ENCODE measurements at regions not wholly inside any gene's neighbourhood (a gene's known extent, or its start where the extent isn't known, plus 50 kb on each side); places are given as distances from the start of the nearest gene placed in this dataset.

GRCh38 chr22:49470741-49471503 is 356.8 kb downstream of the BRD1 start:
- no peaks in the 10 kb centered on the region for H3K36me3 ChIP-seq (ENCODE audit: control insufficient read depth in 2 of 2, insufficient read depth in 2 of 2, low read length in 2 of 2)
- no peaks in the 10 kb centered on the region for H3K27me3 ChIP-seq (ENCODE audit: control insufficient read depth in 2 of 2, insufficient read depth in 2 of 2, low read length in 2 of 2)
- H3K9ac ChIP-seq (ENCODE audit: low read depth in 1 of 2, low read length in 2 of 2), result no peak overlapping the region
- H3K9me3 ChIP-seq (ENCODE audit: control insufficient read depth in 2 of 2, low read length in 2 of 2), result no peaks in the 10 kb centered on the region
- H3K4me3 ChIP-seq (ENCODE audit: low read length in 2 of 2), result no peak overlapping the region
- no peaks in the 10 kb centered on the region for H3K4me1 ChIP-seq (ENCODE audit: control insufficient read depth in 2 of 2, insufficient read depth in 2 of 2, low read length in 2 of 2)
- no peak overlapping the region for H3K27ac ChIP-seq (ENCODE audit: low read depth in 2 of 2, low read length in 2 of 2)

DNA sequence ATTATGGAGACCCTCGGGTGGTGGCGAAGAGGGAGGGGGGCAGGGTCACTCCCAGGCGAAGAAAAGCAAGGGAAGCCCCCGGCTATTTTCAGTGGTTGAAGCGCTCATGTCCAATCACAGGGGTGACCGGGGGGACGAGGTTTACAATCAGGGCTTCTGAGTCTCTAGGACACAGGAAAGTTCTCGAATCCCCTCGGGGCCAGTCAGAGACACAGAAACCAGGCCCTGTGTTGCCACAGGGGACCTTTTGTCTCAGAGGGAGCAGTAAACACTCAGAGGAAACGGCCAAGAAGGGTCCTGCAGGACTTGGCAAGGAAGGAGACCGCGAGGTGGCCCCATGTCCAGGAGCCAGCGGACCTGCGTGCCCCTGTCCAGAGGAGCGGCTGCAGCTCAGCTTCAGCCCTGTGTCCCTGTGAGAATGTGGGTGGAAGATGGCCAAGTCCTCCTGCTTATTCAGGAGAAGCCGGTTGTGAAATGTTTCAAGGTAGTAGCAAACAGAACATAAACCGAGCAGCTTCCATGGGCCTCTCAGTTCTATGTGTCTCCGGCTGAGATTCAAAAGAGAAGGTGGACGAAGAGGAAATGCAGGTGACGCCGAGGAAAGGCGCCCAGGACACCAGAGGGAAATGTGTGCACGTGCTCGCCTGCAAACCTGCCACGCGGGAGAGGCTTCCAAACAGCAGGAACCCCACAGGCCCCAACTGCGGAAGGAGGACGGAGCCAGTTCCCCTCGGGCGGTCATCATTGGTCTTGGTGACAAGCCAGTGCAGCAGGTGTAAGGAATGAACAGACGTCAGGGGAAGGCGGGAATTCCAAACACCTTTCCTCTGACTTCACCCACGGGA is 357.6 kb downstream of the BRD1 start:
- no peak overlapping the region for H3K4me3 ChIP-seq (ENCODE audit: low read length in 2 of 2)
- no peaks in the 10 kb centered on the region for H3K36me3 ChIP-seq (ENCODE audit: control insufficient read depth in 2 of 2, insufficient read depth in 2 of 2, low read length in 2 of 2)
- no peaks in the 10 kb centered on the region for H3K27me3 ChIP-seq (ENCODE audit: control insufficient read depth in 2 of 2, insufficient read depth in 2 of 2, low read length in 2 of 2)
- H3K27ac ChIP-seq (ENCODE audit: low read depth in 2 of 2, low read length in 2 of 2), result no peak overlapping the region
- no peak overlapping the region for H3K9ac ChIP-seq (ENCODE audit: low read depth in 1 of 2, low read length in 2 of 2)
- no peaks in the 10 kb centered on the region for H3K4me1 ChIP-seq (ENCODE audit: control insufficient read depth in 2 of 2, insufficient read depth in 2 of 2, low read length in 2 of 2)
- no peaks in the 10 kb centered on the region for H3K9me3 ChIP-seq (ENCODE audit: control insufficient read depth in 2 of 2, low read length in 2 of 2)

DNA sequence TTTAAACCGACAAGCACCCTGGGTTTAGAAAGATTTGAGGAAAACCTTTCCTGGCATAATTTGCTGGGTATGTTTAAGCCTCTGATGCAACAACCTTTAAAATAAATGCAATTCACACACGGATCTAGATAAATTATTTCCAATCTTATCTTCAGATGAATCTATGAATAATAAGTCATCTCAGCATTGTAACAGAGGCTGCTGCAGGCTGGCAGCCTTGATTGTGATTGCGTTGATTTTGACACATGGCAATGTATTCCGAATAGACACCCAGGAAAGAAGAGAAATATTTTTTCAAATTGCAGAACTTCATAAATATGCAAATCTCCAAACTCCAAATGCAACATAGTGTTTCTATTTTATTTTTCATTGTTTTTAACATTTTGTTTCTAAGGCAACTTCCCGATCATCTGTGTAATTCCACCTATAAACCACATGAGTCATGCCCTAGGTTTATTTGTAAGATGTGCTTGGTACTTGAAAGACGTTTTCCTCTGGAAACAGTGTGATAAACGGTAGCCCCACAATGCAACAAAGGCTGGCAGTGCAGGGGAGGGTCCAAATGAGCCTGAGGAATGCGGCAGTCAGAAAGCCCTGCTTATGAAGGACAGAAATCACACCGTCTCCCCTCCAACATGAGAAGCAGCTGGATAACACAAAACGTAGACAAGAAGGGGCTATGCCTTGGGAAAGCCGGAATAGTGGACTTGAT is 359.0 kb downstream of the BRD1 start:
- no peaks in the 10 kb centered on the region for H3K4me1 ChIP-seq (ENCODE audit: control insufficient read depth in 2 of 2, insufficient read depth in 2 of 2, low read length in 2 of 2)
- H3K4me3 ChIP-seq (ENCODE audit: low read length in 2 of 2), result no peak overlapping the region
- H3K9me3 ChIP-seq (ENCODE audit: control insufficient read depth in 2 of 2, low read length in 2 of 2), result no peaks in the 10 kb centered on the region
- no peak overlapping the region for H3K27ac ChIP-seq (ENCODE audit: low read depth in 2 of 2, low read length in 2 of 2)
- no peaks in the 10 kb centered on the region for H3K27me3 ChIP-seq (ENCODE audit: control insufficient read depth in 2 of 2, insufficient read depth in 2 of 2, low read length in 2 of 2)
- H3K36me3 ChIP-seq (ENCODE audit: control insufficient read depth in 2 of 2, insufficient read depth in 2 of 2, low read length in 2 of 2), result no peaks in the 10 kb centered on the region
- no peak overlapping the region for H3K9ac ChIP-seq (ENCODE audit: low read depth in 1 of 2, low read length in 2 of 2)

DNA sequence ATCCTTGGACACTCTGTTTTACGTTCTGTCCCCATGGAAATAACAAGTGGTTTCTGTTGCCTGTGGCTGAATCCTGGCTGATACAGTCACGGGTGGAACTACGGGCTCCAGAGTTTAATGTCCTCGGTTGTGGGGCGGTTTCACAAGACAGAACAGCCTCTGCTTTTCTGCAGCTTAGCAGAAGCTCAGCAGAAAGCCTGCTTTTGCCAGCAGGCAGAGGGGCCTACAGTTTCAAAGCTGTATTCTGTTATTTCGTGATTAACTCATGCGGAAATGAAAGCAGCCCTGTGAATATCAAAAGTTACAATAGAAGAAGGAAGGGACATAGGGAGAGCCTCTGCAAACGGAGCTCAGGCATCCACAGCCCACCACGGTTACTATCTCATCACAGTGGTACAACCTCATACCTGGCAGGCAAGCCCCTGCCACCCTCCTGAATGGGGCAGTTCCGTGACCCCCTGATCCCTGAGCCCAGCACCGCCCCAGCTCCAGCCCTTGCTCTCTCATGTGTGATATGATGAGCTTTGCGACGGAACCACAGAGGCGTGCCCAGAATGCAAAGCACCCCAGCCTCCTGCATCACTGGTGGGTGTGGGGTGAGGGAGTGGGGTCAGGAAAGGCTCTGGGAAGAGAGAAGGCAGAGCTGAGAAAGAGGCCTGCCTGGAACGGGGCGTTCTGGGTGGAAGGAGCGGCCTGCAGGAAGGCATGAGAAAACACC is 360.6 kb downstream of the BRD1 start:
- Histone ChIP-seq H3K27me3 (ENCODE audit: control insufficient read depth in 2 of 2, insufficient read depth in 2 of 2, low read length in 2 of 2) (no peaks in the 10 kb centered on the region), H3K36me3 (ENCODE audit: control insufficient read depth in 2 of 2, insufficient read depth in 2 of 2, low read length in 2 of 2) (no peaks in the 10 kb centered on the region)

GRCh38 chr22:49464037-49464436 is 363.6 kb downstream of the BRD1 start:
- Histone ChIP-seq H3K36me3 (ENCODE audit: control insufficient read depth in 2 of 2, insufficient read depth in 2 of 2, low read length in 2 of 2) (no peaks in the 10 kb centered on the region), H3K4me1 (ENCODE audit: control insufficient read depth in 2 of 2, insufficient read depth in 2 of 2, low read length in 2 of 2) (no peaks in the 10 kb centered on the region), H3K9me3 (ENCODE audit: control insufficient read depth in 2 of 2, low read length in 2 of 2) (no peaks in the 10 kb centered on the region), H3K27ac (ENCODE audit: low read depth in 2 of 2, low read length in 2 of 2) (no peak overlapping the region), H3K9ac (ENCODE audit: low read depth in 1 of 2, low read length in 2 of 2) (no peak overlapping the region), H3K27me3 (ENCODE audit: control insufficient read depth in 2 of 2, insufficient read depth in 2 of 2, low read length in 2 of 2) (no peaks in the 10 kb centered on the region), H3K4me3 (ENCODE audit: low read length in 2 of 2) (no peak overlapping the region)

More for the DNA sequence above, 360.6 kb downstream of the BRD1 start:
- no peak overlapping the region for H3K9ac ChIP-seq (ENCODE audit: low read depth in 1 of 2, low read length in 2 of 2)
- no peak overlapping the region for H3K4me3 ChIP-seq (ENCODE audit: low read length in 2 of 2)
- H3K27ac ChIP-seq (ENCODE audit: low read depth in 2 of 2, low read length in 2 of 2), result no peak overlapping the region
- no peaks in the 10 kb centered on the region for H3K9me3 ChIP-seq (ENCODE audit: control insufficient read depth in 2 of 2, low read length in 2 of 2)
- no peaks in the 10 kb centered on the region for H3K4me1 ChIP-seq (ENCODE audit: control insufficient read depth in 2 of 2, insufficient read depth in 2 of 2, low read length in 2 of 2)

DNA sequence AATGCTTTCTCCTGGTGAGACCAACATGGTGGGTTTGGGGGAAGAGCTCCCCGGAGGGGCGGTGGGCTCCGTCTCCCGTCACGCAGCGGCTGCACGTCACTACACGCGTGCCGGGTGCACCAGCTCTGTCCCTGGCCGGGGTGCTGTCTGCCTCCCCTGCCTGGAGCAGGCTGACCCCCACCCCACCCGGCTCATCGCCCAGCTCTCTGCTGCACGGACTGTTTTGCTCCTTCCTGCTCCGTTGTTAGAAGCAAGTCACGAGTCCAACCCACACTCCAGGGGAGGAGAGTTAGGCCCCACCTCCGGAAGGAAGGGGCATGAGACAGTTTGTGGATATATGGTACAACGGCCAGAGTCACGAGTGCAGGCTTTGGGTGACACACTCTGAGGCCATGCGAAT is 364.9 kb downstream of the BRD1 start:
- Histone ChIP-seq H3K9ac (ENCODE audit: low read depth in 1 of 2, low read length in 2 of 2) (no peak overlapping the region), H3K36me3 (ENCODE audit: control insufficient read depth in 2 of 2, insufficient read depth in 2 of 2, low read length in 2 of 2) (no peaks in the 10 kb centered on the region), H3K4me1 (ENCODE audit: control insufficient read depth in 2 of 2, insufficient read depth in 2 of 2, low read length in 2 of 2) (no peaks in the 10 kb centered on the region), H3K27ac (ENCODE audit: low read depth in 2 of 2, low read length in 2 of 2) (no peak overlapping the region), H3K27me3 (ENCODE audit: control insufficient read depth in 2 of 2, insufficient read depth in 2 of 2, low read length in 2 of 2) (no peaks in the 10 kb centered on the region), H3K4me3 (ENCODE audit: low read length in 2 of 2) (no peak overlapping the region), H3K9me3 (ENCODE audit: control insufficient read depth in 2 of 2, low read length in 2 of 2) (no peaks in the 10 kb centered on the region)

DNA sequence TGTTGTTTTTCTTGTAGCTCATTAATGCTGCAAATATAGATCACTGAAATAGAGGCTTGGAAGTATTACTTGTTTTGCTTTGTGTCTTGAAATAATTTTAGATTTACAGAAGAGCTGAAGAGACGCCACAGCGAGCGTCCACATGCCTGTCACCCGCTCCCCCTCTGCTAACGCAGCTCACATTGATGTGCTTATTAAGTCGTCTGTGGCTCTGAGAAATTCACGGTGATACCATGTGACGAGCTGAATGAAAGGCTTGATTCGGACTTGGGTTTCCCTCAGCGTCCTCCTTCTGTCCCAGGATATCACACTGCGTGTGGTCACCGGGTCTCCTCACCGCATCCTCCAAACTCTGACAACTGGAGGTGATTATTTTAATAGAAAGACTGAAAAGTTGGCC is 365.4 kb downstream of the BRD1 start:
- no peaks in the 10 kb centered on the region for H3K9me3 ChIP-seq (ENCODE audit: control insufficient read depth in 2 of 2, low read length in 2 of 2)
- H3K36me3 ChIP-seq (ENCODE audit: control insufficient read depth in 2 of 2, insufficient read depth in 2 of 2, low read length in 2 of 2), result no peaks in the 10 kb centered on the region
- H3K9ac ChIP-seq (ENCODE audit: low read depth in 1 of 2, low read length in 2 of 2), result no peak overlapping the region
- H3K4me3 ChIP-seq (ENCODE audit: low read length in 2 of 2), result no peak overlapping the region
- no peaks in the 10 kb centered on the region for H3K27me3 ChIP-seq (ENCODE audit: control insufficient read depth in 2 of 2, insufficient read depth in 2 of 2, low read length in 2 of 2)
- no peaks in the 10 kb centered on the region for H3K4me1 ChIP-seq (ENCODE audit: control insufficient read depth in 2 of 2, insufficient read depth in 2 of 2, low read length in 2 of 2)
- no peak overlapping the region for H3K27ac ChIP-seq (ENCODE audit: low read depth in 2 of 2, low read length in 2 of 2)

GRCh38 chr22:49461674-49462073 is 366.0 kb downstream of the BRD1 start:
- H3K36me3 ChIP-seq (ENCODE audit: control insufficient read depth in 2 of 2, insufficient read depth in 2 of 2, low read length in 2 of 2), result no peaks in the 10 kb centered on the region
- no peaks in the 10 kb centered on the region for H3K27me3 ChIP-seq (ENCODE audit: control insufficient read depth in 2 of 2, insufficient read depth in 2 of 2, low read length in 2 of 2)
- no peaks in the 10 kb centered on the region for H3K4me1 ChIP-seq (ENCODE audit: control insufficient read depth in 2 of 2, insufficient read depth in 2 of 2, low read length in 2 of 2)
- no peak overlapping the region for H3K27ac ChIP-seq (ENCODE audit: low read depth in 2 of 2, low read length in 2 of 2)
- no peak overlapping the region for H3K4me3 ChIP-seq (ENCODE audit: low read length in 2 of 2)
- no peak overlapping the region for H3K9ac ChIP-seq (ENCODE audit: low read depth in 1 of 2, low read length in 2 of 2)
- H3K9me3 ChIP-seq (ENCODE audit: control insufficient read depth in 2 of 2, low read length in 2 of 2), result no peaks in the 10 kb centered on the region

DNA sequence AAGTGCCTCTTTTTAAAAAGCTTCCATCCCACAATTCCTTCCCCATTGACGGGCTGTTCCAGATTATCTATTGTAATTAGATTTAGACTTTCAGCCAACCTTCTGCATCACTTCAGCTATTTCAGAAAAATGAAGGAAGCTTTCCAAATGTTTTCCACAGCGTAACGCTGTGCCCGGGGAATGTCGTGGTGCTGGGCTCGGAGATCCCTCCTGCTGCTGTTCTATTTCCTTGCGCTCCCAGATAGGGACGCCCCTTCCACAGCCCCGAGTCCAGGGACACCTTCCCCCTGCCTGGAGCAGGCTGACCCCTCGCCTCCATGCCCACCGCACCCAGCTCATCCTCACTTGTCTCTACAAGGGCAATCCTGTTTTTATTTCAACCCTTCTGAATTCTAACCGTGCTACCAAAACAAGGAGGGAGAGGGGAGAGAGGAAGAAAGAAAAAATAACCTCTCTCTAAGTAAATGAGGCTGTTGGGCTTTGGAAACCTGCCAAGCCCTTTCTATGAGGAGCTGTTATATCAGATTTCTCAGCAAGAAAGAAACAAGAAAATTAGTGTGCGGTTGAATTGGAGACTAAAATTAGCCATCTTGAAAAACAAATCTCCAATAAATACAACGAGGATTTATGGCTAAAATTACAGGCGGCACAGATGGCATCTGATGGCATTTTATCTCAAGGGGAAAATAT is 366.9 kb downstream of the BRD1 start:
- H3K4me3 ChIP-seq (ENCODE audit: low read length in 2 of 2), result no peak overlapping the region
- H3K4me1 ChIP-seq (ENCODE audit: control insufficient read depth in 2 of 2, insufficient read depth in 2 of 2, low read length in 2 of 2), result no peaks in the 10 kb centered on the region
- no peaks in the 10 kb centered on the region for H3K9me3 ChIP-seq (ENCODE audit: control insufficient read depth in 2 of 2, low read length in 2 of 2)
- no peaks in the 10 kb centered on the region for H3K36me3 ChIP-seq (ENCODE audit: control insufficient read depth in 2 of 2, insufficient read depth in 2 of 2, low read length in 2 of 2)
- no peak overlapping the region for H3K27ac ChIP-seq (ENCODE audit: low read depth in 2 of 2, low read length in 2 of 2)
- no peaks in the 10 kb centered on the region for H3K27me3 ChIP-seq (ENCODE audit: control insufficient read depth in 2 of 2, insufficient read depth in 2 of 2, low read length in 2 of 2)
- no peak overlapping the region for H3K9ac ChIP-seq (ENCODE audit: low read depth in 1 of 2, low read length in 2 of 2)
